ENCODE measurements at regions not wholly inside any gene's neighbourhood (a gene's known extent, or its start where the extent isn't known, plus 50 kb on each side); places are given as distances from the start of the nearest gene placed in this dataset.

DNA sequence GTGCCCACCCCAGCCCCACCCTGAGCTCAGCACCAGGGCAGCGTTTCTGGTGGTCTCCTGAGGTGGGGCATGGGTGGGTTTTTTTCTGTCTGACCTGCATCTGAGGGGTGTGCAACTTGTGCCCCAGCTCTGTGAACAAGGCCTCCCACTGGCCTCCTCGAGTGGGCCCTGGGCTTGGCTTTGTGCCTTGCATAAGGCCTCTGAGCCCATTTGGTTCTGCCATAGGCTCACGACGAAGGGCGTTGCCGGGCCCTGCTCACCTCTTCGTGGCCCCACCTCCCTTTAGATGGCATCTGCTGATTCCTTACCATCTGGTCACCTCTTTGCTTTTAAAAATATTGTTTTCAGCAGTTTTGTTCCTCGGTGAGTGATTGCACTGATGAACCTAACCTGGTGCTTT lies 127.1 kb upstream of the COL5A1 start:
- no peaks in the 10 kb centered on the region for H3K9me3 Mint-ChIP-seq
- H3K36me3 Mint-ChIP-seq (ENCODE audit: low read depth): no peaks in the 10 kb centered on the region
- no peak overlapping the region for H3K4me3 Mint-ChIP-seq
- ATAC-seq (ENCODE audit: low read depth) (no peak), DNase-seq (no peak)
- H3K27me3 Mint-ChIP-seq: peaks cover 6% of the 10 kb centered on the region
- intact Hi-C loops (cut with micrococcal nuclease): no loop called here
- TF ChIP-seq, protein P1, sequence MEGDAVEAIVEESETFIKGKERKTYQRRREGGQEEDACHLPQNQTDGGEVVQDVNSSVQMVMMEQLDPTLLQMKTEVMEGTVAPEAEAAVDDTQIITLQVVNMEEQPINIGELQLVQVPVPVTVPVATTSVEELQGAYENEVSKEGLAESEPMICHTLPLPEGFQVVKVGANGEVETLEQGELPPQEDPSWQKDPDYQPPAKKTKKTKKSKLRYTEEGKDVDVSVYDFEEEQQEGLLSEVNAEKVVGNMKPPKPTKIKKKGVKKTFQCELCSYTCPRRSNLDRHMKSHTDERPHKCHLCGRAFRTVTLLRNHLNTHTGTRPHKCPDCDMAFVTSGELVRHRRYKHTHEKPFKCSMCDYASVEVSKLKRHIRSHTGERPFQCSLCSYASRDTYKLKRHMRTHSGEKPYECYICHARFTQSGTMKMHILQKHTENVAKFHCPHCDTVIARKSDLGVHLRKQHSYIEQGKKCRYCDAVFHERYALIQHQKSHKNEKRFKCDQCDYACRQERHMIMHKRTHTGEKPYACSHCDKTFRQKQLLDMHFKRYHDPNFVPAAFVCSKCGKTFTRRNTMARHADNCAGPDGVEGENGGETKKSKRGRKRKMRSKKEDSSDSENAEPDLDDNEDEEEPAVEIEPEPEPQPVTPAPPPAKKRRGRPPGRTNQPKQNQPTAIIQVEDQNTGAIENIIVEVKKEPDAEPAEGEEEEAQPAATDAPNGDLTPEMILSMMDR (IDR thresholded peaks at IDR 0.05): no peak
- no peak overlapping the region for H3K27ac Mint-ChIP-seq
- ChIA-PET POLR2A (no interaction called here), CTCF (no interaction called here)
- H3K4me1 Mint-ChIP-seq: no peaks in the 10 kb centered on the region

DNA sequence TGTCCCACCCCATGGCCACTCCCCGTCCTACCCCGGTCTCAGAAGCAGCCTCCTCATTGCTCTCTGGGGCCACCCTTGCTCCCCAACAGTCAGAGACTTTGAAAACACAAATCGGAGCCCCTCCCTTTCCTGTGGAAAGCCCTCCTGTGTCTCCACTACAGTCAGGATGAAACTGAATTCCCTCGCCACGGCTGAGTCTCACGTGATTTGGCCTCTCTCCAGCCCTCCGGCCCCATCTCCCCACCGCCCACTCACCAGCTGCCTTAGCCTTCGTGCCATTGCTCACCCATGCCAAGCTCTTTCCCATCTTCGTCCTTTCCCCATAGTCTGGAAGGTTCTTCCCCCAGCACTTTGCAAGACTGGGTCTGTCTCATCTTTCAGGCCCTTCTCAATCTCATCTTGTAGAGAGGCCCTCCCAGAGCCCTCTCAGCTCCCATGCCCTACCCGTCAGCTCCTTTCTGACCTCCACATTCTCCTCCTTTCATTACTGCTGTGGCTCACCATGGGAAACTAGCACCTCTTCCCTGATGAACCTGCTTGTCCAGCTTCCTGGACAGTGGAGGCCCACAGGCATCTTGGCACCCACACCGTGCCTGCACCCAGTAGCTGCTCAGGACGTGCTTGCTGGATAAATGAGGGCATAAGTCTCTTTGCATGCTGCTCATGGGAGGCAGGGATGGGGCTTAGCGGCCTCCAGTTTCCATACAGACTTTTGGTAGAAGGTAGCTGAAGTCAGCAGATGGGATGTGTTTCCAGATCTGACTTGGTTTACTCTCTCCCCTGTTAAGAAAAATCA lies 126.4 kb upstream of the COL5A1 start:
- CTCF ChIA-PET: no interaction called here

DNA sequence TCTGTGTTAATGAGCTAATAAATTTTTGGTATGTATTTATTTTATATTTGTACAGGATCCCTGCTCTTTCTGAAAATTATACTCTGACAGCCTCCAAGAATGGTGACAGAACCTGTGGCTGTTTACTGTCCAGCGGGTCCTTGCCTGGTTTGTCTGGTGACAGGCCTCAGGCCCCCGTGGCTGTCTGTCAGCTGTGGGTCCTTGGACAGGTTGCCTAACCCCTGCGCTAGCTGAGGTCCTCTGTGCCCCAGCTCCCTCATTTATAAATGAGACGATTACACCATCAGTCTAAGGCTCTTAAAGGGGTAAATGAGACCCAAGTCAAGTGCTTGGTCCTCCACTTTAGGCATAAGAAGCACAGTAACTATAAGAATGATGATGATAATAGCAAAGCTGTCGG lies 125.1 kb upstream of the COL5A1 start:
- H3K27me3 Mint-ChIP-seq: peaks cover 6% of the 10 kb centered on the region
- H3K4me1 Mint-ChIP-seq: no peaks in the 10 kb centered on the region
- ChIA-PET POLR2A (interaction anchor here (0.6 kb wide), 1 partner anchor 373 kb away, joined by 4 read pairs; no protein-coding TSS in a partner anchor), CTCF (no interaction called here)
- H3K27ac Mint-ChIP-seq: no peak overlapping the region
- ATAC-seq (ENCODE audit: low read depth) (no peak), DNase-seq (no peak)
- TF ChIP-seq, protein P1 (IDR thresholded peaks at IDR 0.05): no peak
- intact Hi-C loops (cut with micrococcal nuclease): no loop called here
- peaks cover 4% of the 10 kb centered on the region for H3K9me3 Mint-ChIP-seq
- no peak overlapping the region for H3K4me3 Mint-ChIP-seq
- H3K36me3 Mint-ChIP-seq (ENCODE audit: low read depth): no peaks in the 10 kb centered on the region

More for the DNA sequence above, 126.4 kb upstream of the COL5A1 start:
- Mint-ChIP-seq H3K4me1 (no peaks in the 10 kb centered on the region), H3K36me3 (ENCODE audit: low read depth) (no peaks in the 10 kb centered on the region), H3K27ac (no peak overlapping the region), H3K9me3 (no peaks in the 10 kb centered on the region), H3K4me3 (no peak overlapping the region), H3K27me3 (peaks cover 6% of the 10 kb centered on the region)
- ATAC-seq (ENCODE audit: low read depth) (no peak), DNase-seq (no peak)
- POLR2A ChIA-PET: no interaction called here
- intact Hi-C loops (cut with micrococcal nuclease): no loop called here
- TF ChIP-seq, protein P1 (IDR thresholded peaks at IDR 0.05): no peak

DNA sequence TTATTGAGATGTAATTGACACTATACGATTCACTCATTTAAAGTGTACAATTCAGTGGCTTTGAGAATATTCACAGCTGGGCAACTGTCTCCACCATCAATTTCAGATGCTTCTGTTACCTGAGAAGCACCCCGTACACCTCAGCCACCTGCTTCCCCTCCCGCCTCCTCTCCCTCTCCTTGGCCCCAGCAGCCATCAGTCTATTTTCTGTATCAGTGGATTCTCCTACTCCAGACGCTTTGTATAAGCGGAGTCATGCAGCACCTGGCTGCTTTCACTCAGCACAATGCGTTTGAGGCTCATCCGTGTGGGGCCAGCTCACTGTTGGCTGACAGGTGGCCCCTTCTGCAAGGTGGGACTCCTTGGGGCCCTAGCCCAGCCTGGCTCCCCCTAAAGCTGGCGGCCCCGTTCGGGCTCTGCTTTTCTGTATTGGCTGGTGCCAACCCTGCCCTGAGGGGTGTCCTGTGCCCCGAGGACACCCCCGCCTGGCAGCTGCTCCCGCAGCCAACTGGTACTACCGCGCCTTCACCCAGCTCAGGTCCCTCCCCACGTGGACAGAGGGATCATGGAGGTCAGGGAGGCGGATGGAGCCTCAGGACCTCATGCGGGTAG lies 124.4 kb upstream of the COL5A1 start:
- peaks cover 4% of the 10 kb centered on the region for H3K9me3 Mint-ChIP-seq
- ChIA-PET CTCF (no interaction called here), POLR2A (no interaction called here)
- intact Hi-C loops (cut with micrococcal nuclease): no loop called here
- no peak overlapping the region for H3K27ac Mint-ChIP-seq
- peaks cover 6% of the 10 kb centered on the region for H3K27me3 Mint-ChIP-seq
- TF ChIP-seq, protein P1 (IDR thresholded peaks at IDR 0.05): no peak
- no peaks in the 10 kb centered on the region for H3K36me3 Mint-ChIP-seq (ENCODE audit: low read depth)
- H3K4me1 Mint-ChIP-seq: no peaks in the 10 kb centered on the region
- DNase-seq (no peak), ATAC-seq (ENCODE audit: low read depth) (no peak)
- H3K4me3 Mint-ChIP-seq: no peak overlapping the region

DNA sequence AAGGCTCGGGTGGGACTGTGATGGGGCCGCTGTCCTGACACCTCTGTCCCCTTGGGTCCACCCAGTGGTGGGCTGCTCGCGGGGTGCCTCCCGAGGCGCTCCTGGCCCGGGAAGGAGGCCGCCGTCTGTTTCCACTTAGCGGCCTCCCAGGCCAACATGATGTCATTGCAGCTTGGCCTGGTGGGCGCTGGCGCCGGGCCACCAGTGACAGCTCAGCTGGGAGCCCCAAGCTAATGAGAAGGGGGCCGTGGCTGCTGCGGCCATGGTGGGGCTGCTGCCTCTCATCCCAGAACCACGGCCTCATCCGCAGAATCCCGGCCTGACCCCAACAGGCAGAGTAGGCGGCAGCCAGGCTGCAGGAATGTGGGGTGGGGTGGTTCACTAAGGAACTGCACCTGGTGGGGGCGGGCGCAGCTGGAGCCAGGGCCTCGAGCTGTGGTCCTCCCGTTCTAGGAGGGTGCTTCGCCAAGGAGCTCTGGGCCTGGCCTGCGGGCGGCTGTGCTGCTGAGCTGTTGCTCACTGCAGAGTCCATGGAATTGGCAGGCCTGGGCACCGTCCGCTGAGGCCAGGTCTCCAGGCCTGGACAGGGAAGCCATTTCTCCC lies 123.5 kb upstream of the COL5A1 start:
- no peak overlapping the region for H3K4me3 Mint-ChIP-seq
- TF ChIP-seq, protein P1 (IDR thresholded peaks at IDR 0.05): no peak
- ATAC-seq (ENCODE audit: low read depth) (no peak), DNase-seq (no peak)
- ChIA-PET POLR2A (no interaction called here), CTCF (no interaction called here)
- H3K9me3 Mint-ChIP-seq: peaks cover 4% of the 10 kb centered on the region
- H3K27me3 Mint-ChIP-seq: peaks cover 7% of the 10 kb centered on the region
- no peak overlapping the region for H3K27ac Mint-ChIP-seq
- H3K4me1 Mint-ChIP-seq: no peaks in the 10 kb centered on the region
- no peaks in the 10 kb centered on the region for H3K36me3 Mint-ChIP-seq (ENCODE audit: low read depth)
- intact Hi-C loops (cut with micrococcal nuclease): no loop called here

Measured in activated B cell treated with CpG ODN at 0.5 μM for 24 hours (primary cell).